ENCODE measurements at regions not wholly inside any gene's neighbourhood (a gene's known extent, or its start where the extent isn't known, plus 50 kb on each side); places are given as distances from the start of the nearest gene placed in this dataset.

- Histone ChIP-seq H2AK5ac (ENCODE audit: low read depth, low read length) (no peak overlapping the region), H2AK9ac (replicated peaks; ENCODE audit: low read depth, low read length, poor library complexity) (no peak overlapping the region), H3K79me1 (ENCODE audit: low read depth in 1 of 2, low read length in 2 of 2) (no peaks in the 10 kb centered on the region), H2BK120ac (ENCODE audit: low read depth, low read length) (no peak overlapping the region), H3K9ac (ENCODE audit: low read depth, low read length) (no peak overlapping the region), H3K18ac (ENCODE audit: low read depth, low read length) (no peak overlapping the region), H3K23ac (ENCODE audit: low read depth, low read length) (no peak overlapping the region), H3K9me3 (ENCODE audit: control insufficient read depth, insufficient read depth, low read length) (peaks cover 3% of the 10 kb centered on the region), H2BK20ac (ENCODE audit: low read depth, low read length) (no peak overlapping the region), H4K91ac (ENCODE audit: insufficient read depth, low read depth, low read length) (no peak overlapping the region), H4K8ac (ENCODE audit: low read depth in 2 of 2, low read length in 2 of 2) (no peak overlapping the region), H4K5ac (ENCODE audit: low read depth, low read length) (no peak overlapping the region), H3K4me3 (ENCODE audit: insufficient read depth, low read depth, low read length) (no peak overlapping the region), H3K56ac (ENCODE audit: extremely low read depth, insufficient read depth, low read length) (no peak overlapping the region), H3K4me2 (ENCODE audit: low read depth, low read length) (no peak overlapping the region), H3K9me1 (ENCODE audit: insufficient read depth, low read length) (no peaks in the 10 kb centered on the region), H2BK15ac (ENCODE audit: low read depth, low read length) (no peak overlapping the region), H3K27ac (ENCODE audit: insufficient read depth, low read length) (no peak overlapping the region), H3K4me1 (ENCODE audit: control insufficient read depth, insufficient read depth, low read length) (no peaks in the 10 kb centered on the region), H3K27me3 (ENCODE audit: control insufficient read depth, insufficient read depth, low read length) (no peaks in the 10 kb centered on the region), H2AFZ (replicated peaks; ENCODE audit: low read length, poor library complexity) (no peak overlapping the region), H3K4ac (ENCODE audit: low read depth, low read length) (no peak overlapping the region), H4K20me1 (ENCODE audit: insufficient read depth, low read length) (no peaks in the 10 kb centered on the region), H3K36me3 (ENCODE audit: control insufficient read depth, insufficient read depth, low read length) (no peaks in the 10 kb centered on the region), H3K14ac (replicated peaks; ENCODE audit: low read depth, low read length) (no peak overlapping the region), H2BK5ac (ENCODE audit: low read depth, low read length, poor library complexity, severe bottlenecking) (no peak overlapping the region)
- dilution Hi-C loops (cut with HindIII; ENCODE audit: low sequenced_read_pairs, unreplicated experiment) = no loop called here
- DNase-seq = no peak
- no peak for TF ChIP-seq SMC3 (IDR thresholded peaks at IDR 0.05; ENCODE audit: low read depth, low read length)
- TF ChIP-seq RCOR1 (IDR thresholded peaks at IDR 0.05; ENCODE audit: insufficient replicate concordance, low read length) = no peak
- TF ChIP-seq CEBPB (IDR thresholded peaks at IDR 0.05; ENCODE audit: low read depth, low read length) = no peak
- TF ChIP-seq FOS (IDR thresholded peaks at IDR 0.05; ENCODE audit: low read depth, low read length) = no peak
- TF ChIP-seq, protein P1, sequence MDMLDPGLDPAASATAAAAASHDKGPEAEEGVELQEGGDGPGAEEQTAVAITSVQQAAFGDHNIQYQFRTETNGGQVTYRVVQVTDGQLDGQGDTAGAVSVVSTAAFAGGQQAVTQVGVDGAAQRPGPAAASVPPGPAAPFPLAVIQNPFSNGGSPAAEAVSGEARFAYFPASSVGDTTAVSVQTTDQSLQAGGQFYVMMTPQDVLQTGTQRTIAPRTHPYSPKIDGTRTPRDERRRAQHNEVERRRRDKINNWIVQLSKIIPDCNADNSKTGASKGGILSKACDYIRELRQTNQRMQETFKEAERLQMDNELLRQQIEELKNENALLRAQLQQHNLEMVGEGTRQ (IDR thresholded peaks at IDR 0.05; ENCODE audit: low read depth, low read length) = no peak
- no peak for TF ChIP-seq CHD1 (IDR thresholded peaks at IDR 0.05; ENCODE audit: low read depth, low read length)
- TF ChIP-seq MAZ (IDR thresholded peaks at IDR 0.05; ENCODE audit: borderline replicate concordance, low read depth, low read length) = no peak
- no peak for TF ChIP-seq RFX5 (IDR thresholded peaks at IDR 0.05; ENCODE audit: low read depth, low read length)
- TF ChIP-seq MXI1 (IDR thresholded peaks at IDR 0.05; ENCODE audit: borderline replicate concordance, low read depth, low read length) = no peak
- no peak for TF ChIP-seq BHLHE40 (IDR thresholded peaks at IDR 0.05; ENCODE audit: low read depth, low read length)
- no peak for TF ChIP-seq MAFK (IDR thresholded peaks at IDR 0.05; ENCODE audit: low read depth, low read length)
- TF ChIP-seq, protein P2, sequence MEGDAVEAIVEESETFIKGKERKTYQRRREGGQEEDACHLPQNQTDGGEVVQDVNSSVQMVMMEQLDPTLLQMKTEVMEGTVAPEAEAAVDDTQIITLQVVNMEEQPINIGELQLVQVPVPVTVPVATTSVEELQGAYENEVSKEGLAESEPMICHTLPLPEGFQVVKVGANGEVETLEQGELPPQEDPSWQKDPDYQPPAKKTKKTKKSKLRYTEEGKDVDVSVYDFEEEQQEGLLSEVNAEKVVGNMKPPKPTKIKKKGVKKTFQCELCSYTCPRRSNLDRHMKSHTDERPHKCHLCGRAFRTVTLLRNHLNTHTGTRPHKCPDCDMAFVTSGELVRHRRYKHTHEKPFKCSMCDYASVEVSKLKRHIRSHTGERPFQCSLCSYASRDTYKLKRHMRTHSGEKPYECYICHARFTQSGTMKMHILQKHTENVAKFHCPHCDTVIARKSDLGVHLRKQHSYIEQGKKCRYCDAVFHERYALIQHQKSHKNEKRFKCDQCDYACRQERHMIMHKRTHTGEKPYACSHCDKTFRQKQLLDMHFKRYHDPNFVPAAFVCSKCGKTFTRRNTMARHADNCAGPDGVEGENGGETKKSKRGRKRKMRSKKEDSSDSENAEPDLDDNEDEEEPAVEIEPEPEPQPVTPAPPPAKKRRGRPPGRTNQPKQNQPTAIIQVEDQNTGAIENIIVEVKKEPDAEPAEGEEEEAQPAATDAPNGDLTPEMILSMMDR (conservative IDR thresholded peaks at IDR 0.05; ENCODE audit: low read depth, low read length) = no peak
- no peak for TF ChIP-seq POLR2A (IDR thresholded peaks at IDR 0.05; ENCODE audit: low read depth, low read length)
- TF ChIP-seq NFE2L2 (IDR thresholded peaks at IDR 0.05; ENCODE audit: low read depth, low read length) = no peak
- no peak for TF ChIP-seq RAD21 (IDR thresholded peaks at IDR 0.05; ENCODE audit: low read length)
- TF ChIP-seq, protein P3, sequence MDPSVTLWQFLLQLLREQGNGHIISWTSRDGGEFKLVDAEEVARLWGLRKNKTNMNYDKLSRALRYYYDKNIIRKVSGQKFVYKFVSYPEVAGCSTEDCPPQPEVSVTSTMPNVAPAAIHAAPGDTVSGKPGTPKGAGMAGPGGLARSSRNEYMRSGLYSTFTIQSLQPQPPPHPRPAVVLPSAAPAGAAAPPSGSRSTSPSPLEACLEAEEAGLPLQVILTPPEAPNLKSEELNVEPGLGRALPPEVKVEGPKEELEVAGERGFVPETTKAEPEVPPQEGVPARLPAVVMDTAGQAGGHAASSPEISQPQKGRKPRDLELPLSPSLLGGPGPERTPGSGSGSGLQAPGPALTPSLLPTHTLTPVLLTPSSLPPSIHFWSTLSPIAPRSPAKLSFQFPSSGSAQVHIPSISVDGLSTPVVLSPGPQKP (IDR thresholded peaks at IDR 0.05; ENCODE audit: borderline replicate concordance, low read depth, low read length) = no peak
- POLR2A ChIA-PET (ENCODE audit: unreplicated experiment) = no interaction called here
- CTCF ChIA-PET = no interaction called here
- no peak for ATAC-seq (ENCODE audit: low read depth)
- BruUV-seq (replicated peaks) = no TSS peak
- no CpG with 5 or more reads among the region's 1 CpG for WGBS, 2 experiments (ENCODE audit: extremely low coverage in 2 of 2, insufficient read length in 1 of 2)
- in situ Hi-C loops (cut with MboI; ENCODE audit: low sequenced_read_pairs) = no loop called here
- intact Hi-C loops (cut with micrococcal nuclease) = no loop called here
Observed at GRCh38 chr15:56553486-56553885, 88.5 kb upstream of the MNS1 start.
